GM19025 (cell line): ENCODE measurements at regions not wholly inside any gene's neighbourhood (a gene's known extent, or its start where the extent isn't known, plus 50 kb on each side); places are given as distances from the start of the nearest gene placed in this dataset.

Experiments
- ATAC-seq: cut with Tn5 transposase; IDR thresholded peaks from one replicate; pipeline ENCODE4 v1.9.1; 2021; ENCODE audit warnings: mild to moderate bottlenecking, low read depth, moderate library complexity; ENCODE audit not compliant: unreplicated experiment

- no peak for ATAC-seq
Measured at GRCh38 chr3:124089214-124089613, 97.3 kb upstream of the ROPN1 start.

GRCh38 chr3:124091716-124092115 is 99.8 kb upstream of the ROPN1 start:
- ATAC-seq = no peak

- no peak for ATAC-seq
Measured at GRCh38 chr3:124092811-124093210, 100.9 kb upstream of the ROPN1 start.

DNA sequence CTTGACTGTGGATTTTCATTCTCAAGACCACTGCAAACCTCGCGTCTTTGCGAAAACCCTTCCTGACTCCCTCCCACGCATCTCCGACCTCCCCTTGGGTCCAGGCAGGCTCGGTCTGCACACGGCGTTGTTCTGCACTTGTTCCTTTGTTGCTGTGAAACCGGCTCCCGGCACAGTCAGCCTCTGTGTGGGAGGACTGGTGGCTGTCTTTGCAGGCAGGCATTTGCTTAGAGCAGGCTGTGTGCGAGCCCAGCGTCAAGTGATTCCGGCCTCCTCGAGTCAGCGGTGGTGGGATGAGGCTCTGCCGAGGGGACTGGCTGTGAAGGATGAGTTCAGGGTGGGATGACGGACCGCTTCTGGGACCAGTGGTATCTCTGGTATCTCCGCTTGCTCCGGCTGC is 102.6 kb upstream of the ROPN1 start:
- ATAC-seq = no peak

- ATAC-seq = no peak
Measured at GRCh38 chr3:124097362-124098131, 105.6 kb upstream of the ROPN1 start.

DNA sequence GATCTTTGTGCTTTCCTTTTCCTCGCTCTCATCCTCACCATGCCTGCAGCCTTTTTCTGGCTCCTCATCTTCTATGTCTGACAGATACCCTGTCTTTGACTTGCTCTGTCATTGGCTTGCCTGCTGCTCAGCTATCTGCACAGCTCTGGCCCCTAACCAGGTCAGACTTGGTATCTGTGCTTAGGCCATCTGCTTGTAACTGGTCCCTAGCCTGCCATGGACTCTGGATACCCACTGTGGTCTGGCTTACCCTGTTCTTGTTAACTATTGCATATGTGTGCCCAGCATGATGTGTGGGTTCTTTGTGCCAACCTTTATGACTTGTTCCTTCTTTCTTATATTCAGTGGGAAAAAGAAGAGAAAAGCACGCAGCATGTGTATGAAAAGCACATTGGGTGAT is 109.7 kb upstream of the ROPN1 start:
- no peak for ATAC-seq

GRCh38 chr3:124107104-124107890 is 115.4 kb upstream of the ROPN1 start:
- ATAC-seq = no peak

- no peak for ATAC-seq
Measured at GRCh38 chr3:124108446-124108845, 116.5 kb upstream of the ROPN1 start.

DNA sequence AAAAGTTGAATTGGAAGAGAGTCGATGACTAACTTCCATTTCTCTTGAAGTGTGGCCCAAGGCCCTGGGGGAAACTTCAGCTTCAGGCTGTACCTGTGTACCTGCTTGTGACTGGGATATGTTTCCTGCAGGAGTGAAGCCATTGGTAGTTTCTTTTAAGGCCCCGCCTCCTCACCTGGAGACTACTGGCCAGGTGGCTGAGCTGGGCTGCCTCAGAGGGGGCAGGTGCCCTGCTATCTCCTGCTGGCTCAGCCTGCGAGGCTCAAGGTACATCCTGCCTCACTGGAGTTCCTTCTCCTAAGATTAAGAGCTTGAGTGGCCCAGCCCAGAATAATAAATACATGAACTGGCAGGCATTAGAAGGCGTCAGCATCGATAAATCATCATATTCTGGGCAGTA is 121.6 kb upstream of the ROPN1 start:
- no peak for ATAC-seq

DNA sequence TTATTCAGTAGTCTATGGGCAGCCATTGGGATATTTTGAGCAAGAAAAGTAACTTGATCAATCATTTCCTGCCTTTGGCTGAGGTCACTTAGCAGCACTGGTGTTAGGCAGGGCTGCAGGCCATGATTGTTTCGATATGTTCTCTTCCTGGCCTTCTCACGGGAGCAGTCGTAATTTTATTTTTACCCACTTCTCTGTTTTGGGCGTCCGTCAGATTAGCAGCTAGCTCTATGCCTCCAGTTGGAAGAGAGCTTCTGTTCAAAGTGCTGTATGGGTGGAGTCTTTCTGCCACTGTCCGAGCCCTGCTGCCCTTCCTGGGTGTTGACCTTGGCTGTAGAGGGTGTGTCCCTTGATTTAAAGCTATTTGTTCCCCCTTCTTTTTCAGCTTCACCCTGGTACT is 123.4 kb upstream of the ROPN1 start:
- ATAC-seq = no peak

- no peak for ATAC-seq
Measured at GRCh38 chr3:124115956-124116355, 124.0 kb upstream of the ROPN1 start.

DNA sequence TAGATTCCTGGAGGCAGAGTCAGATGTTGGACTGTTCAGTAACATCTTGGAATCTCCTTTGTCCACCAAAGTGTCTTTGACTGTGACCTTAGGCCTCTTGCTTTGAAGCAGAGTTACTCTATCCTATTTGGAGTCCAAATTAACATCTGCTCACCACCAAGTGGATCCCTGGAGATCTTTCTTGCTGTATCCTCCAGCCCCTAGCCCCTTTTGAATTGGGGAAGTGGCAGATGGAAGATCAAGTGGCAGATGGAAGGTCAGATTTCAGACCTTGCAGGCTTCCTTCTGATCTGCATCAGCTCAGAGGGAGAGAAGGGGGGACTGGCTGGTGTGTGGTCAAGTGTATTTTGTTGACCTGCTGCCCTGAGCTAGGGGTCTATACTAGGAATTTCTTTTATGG is 125.0 kb upstream of the ROPN1 start:
- no peak for ATAC-seq

DNA sequence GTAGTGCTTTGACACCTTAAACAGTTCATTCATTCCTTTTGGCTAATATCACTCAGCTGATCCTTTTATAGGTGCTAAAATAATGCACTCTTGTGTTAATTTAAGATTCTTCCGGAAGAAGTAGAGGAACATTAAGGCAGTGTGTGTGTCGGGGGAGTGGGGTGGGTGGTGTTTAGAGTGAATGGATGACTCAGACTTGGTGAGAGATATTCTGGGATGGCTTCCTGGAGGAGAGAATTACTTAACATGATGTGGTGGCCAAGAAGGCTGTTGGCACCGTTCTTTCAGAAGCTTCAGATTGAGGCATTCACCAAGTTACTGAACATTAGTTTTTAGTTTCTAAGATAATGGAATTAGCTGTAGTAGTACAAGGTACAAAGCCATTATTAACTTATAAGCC is 125.6 kb upstream of the ROPN1 start:
- ATAC-seq = no peak

GRCh38 chr3:124118397-124118796 is 126.5 kb upstream of the ROPN1 start:
- ATAC-seq = no peak

DNA sequence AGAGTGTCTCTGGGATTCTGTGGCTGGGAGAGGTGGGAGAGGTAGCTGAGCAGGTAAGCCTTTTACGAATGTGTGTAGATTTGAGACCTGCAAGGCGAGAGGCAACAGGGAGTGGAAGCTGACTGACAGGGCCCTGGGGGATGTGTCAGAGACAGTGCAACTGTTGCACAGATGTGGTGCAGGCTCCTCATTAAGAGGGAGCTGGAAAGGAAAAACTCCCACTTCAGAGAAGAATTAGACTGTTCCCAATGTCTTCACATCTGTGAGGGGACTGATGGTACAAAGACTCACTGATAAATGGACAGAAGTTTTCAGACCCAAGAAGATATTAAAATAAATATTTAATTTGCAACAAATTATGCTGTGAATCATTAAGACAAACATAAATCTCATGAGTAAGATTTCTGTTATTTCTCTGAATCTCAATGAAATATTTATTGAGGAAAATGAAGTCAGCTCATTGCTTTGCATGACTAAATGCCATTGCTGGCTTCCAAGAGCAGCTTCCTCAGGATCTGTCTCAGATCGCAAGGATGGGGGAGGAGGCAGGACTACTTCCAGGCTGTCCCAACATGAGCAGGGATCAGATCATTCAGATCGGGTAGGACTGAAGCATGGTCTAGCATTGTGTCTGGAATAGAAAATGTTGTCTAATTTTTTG is 127.3 kb upstream of the ROPN1 start:
- no peak for ATAC-seq

DNA sequence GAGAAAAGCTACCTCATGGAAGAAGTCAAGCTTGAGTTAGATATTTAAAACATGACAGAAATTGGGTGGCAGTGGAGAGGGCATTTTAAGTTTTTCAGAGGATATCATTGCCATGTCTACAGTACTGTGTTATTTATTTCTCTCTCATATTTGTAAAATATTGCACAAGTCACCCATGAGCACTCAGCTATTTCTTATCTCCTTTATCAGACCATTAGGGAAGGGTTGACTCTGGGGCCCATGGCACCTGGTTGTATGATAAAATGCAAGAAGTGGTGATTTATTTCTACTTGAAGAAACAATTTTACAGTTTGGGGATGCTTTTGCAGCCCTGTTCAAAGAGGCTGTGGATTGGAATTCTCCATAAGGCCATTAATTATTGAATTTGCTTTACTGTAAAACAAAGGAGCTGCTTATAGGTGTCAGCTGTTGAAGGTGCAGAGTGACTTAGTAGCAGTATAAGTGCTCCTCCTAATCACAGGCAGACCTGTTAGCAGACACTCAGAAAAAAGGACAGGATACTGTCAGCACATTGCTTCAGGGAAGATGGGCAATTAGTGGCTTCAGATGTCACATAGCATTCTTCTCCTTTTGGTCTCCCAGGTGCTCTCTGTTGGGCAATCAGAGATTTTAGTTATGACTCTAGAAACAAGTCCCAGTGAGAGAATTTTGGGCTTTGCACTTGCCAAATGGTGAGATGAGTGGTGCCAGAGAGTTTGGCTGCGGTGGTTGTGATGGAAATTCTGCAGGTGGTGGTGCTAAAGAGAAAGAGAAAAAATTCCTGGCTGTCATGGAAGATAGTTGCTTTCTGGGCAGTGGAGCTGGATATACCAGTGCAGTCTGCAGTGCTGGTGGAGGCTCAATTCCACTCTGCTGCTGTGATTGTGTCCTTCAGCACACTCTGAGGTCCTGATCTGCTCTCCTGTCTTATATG is 129.7 kb upstream of the ROPN1 start:
- ATAC-seq = no peak

DNA sequence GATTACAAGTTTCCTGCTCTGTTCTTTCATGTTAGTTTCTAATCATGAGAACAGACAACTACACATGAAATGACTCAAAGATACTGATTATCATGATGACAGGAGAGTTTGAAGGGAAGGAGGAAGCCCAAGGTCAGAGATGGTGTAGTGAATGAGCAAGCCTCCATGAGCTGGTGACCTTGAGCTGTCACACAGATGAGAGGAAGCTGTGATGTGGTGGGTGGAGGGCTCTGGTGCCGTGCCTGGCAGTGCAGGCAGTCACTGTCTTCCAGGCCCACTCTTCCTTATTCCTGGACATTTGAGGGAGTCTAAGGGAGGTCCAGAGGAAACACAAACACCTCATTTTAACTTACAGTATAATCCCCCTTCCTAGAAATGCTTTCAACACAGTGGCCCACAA is 133.4 kb upstream of the ROPN1 start:
- no peak for ATAC-seq

GRCh38 chr3:124126436-124127023 is 134.6 kb upstream of the ROPN1 start:
- ATAC-seq = no peak

GRCh38 chr3:124131158-124131557 is 139.2 kb upstream of the ROPN1 start:
- no peak for ATAC-seq

DNA sequence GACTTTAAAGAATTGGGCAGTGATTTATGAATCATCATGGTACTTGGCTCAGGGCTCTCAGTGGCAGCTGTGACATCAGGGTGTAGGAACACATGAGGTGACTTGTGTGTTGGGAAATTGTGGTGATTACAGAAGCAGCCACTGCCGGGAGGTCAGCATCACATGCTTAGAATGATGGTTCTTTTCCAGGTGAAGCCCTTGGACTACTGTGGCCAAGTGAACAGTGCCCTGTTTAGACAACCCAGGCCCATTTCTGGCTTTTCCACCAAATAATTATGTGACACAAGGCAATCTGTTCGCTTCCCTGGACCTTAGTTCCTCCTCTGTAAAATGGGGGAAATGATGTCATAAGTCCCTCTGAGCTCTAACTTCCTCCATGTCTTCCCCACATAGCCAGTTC is 139.7 kb upstream of the ROPN1 start:
- no peak for ATAC-seq
